ENCODE measurements at regions not wholly inside any gene's neighbourhood (a gene's known extent, or its start where the extent isn't known, plus 50 kb on each side); places are given as distances from the start of the nearest gene placed in this dataset.

DNA sequence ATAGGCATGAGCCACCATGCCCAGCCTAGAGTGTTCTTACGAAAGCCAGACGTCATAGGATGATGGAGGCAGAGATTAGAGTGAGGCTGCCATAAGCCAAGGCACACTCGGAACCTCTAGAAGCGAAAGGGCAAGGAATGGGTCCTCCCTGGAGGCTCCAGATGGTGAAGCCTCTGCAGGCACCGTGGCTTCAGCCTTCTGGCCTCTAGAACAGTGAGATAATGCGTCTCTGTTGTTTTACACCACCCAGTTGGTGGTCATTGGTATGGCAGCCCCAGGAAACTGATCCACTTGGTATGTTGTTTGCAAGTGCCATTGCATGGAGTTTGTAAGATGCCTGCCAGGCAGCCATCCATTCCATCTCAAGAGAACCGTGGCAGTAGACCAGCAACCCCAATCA lies 791.0 kb downstream of the TBC1D22A start:
- no peak for ATAC-seq (ENCODE audit: poor library complexity)
- intact Hi-C loops (cut with DNase I), result no loop called here
- DNase-seq, result no peak

DNA sequence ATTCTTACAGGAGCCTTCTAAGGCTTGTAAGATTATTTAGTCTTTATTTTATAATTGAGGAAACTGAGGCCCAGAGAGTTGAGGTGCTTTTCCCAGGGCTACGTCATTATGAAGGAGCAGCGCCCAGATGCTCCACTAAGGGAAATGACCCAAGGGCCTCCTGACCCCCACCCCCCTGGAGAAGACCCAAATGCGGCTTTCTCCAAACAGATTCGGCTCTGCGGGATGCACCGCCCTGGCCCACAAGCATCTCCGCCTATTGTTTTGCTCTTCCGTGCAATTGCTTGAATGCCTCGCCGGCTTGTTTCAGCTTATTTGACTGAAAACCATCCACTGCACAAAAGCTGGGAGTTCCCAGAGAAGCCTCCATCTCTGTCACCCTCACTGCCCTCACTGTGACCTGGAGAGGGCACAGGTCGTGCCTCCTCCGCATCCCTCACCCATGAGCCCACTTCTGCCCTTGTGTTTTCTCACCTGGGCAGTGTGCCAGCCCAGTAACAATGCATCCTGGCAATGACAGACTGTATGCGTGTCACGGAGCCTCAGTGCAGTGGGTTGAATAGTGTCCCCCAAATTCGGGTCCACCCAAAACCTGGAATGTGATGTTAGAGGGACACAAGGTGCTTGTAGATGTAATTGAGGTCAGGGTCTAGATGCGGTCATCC lies 790.2 kb downstream of the TBC1D22A start:
- ATAC-seq (ENCODE audit: poor library complexity), result no peak
- intact Hi-C loops (cut with DNase I), result no loop called here
- DNase-seq, result no peak

DNA sequence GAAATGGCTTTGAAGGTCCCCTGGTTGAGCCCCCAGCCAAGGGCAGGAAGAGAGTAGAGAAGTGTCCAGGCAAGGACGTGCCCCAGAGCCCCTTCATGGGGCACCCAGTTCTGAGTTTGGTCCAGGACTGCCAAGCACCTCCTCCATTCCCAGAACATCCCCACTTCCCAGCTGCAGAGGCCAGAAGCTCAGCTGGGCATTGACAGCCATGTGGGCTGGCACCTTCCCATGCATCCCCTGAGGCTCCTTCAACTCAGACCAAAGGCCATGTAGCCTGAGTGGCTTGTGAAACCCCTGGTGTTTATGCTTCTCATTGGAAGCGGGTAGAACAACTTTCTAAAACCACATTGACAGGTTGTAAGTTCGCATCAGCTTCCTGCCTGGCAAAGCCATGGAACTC lies 789.6 kb downstream of the TBC1D22A start:
- intact Hi-C loops (cut with DNase I), result no loop called here
- DNase-seq, result no peak
- ATAC-seq (ENCODE audit: poor library complexity), result no peak

DNA sequence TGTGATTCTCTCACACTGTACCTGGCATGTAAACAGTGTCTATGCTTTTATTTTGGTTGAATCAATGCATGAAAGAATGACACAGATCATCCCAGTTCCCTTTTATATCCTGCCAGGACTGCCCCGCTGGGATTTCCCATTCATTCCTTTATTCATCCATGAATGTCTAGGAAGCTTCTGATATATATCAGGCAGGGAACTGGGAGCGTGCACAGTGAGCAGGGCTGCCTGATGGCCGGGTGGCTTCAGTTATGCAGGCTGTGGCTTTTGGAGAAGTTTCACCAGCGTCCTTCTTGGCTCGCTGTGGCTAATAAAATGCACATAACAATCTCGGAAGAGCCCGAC lies 789.0 kb downstream of the TBC1D22A start:
- no peak for DNase-seq
- intact Hi-C loops (cut with DNase I), result no loop called here
- ATAC-seq (ENCODE audit: poor library complexity), result no peak

DNA sequence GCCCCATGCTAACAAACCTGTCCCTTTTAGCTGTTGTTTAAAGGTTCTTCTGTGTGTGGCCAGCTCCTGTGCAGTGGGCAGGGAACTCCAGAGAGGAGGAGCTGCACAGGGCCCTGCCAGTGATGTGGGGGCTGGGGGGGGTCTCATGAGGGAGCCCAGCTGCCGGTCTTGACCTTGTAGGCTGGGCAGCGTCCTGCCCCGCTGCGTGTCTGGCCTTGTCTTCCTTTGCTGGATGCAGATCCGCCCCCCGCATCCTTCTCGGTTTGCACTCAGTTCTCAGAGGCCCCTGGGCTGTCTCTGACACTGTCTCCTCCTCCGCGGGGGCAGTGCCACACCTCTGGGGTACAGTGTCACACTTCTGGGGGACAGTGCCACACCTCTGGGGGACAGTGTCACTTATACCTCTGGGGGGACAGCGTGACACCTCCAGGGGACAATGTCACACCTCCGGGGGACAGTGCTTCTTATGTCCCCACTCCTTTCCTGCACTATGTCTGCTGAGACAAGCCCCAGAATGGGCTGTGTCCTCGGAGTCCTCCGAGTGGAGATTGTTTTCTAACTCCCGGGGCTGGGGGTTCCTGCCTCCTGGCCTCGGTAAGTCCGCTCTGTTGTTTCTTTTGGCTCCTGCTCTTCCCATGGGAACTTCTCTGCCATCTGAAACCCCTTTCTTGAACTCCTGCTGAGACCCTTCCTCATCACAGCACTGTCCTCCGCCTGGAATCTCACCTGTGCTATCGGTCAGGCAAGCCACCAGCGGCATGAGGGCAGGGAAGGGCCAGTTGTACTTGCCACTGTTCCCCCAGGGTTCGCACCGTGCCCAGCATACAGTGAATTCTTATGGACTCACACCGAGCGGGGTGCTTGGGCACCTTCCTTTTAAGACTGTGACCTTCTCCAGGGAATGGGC lies 788.3 kb downstream of the TBC1D22A start:
- ATAC-seq (ENCODE audit: poor library complexity) (no peak), DNase-seq (no peak)
- intact Hi-C loops (cut with DNase I), result no loop called here

DNA sequence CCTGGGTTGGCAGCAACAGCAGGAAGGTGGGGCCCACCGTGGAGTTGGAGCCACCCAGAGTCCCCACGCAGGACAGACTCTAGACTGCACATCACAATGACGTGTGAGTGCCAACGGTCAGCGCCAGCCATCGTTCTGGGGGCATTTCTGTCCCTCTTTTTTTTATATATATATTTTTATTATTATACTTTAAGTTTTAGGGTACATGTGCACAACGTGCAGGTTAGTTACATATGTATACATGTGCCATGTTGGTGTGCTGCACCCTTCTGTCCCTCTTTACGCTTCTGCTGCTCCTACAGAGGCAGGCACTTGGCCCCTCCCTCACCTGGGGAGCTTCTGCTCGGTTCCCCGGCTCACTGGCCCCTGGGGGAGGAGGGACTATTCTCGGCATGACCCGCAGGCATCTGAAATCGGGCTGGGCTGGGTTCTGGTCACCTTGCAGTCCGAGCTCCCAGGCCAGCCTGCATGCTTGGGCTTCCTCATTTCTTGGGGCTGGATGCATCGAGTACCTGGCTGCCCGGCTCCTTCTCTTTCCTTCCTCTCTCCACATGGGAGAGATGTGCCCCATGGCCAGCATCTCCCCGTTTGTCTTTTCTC lies 787.4 kb downstream of the TBC1D22A start:
- intact Hi-C loops (cut with DNase I), result no loop called here
- ATAC-seq (ENCODE audit: poor library complexity) (no peak), DNase-seq (no peak)

DNA sequence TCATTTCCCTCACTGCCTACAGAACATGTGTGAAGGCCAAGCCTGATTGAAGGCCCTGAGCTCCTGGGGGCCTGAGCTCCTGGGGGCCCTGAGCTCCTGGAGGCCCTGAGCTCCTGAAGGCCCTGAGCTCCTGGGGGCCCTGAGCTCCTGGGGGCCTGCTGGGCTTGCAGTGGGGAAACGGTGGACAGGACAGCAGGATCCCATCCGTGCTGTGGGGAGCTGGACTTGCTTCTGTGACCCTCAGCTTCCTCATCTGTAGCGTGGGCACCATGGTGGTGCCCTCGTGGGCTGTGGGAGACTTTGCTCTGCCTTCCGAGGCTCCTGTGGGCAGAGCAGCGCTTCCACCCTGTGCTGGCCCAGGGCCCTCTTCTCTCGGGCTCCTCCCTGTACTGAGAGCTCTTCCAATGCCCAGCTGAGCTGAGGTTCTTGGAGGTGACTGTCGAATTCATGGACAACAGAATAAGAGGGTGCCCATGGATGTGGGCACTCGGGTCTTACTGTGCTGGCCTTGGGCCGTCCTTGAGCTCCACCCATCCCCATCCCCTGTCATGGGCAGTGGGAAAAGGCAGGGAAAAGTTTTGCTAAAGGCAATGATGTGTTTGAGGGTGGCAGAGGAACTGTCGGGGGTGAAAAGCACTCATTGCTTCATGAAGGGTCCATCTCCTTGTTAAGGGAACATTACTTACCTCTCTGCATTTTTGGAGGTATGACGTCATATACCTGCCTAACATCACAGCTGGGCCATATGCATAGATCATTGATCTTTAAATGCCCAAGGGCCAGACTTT lies 786.7 kb downstream of the TBC1D22A start:
- intact Hi-C loops (cut with DNase I), result no loop called here
- no peak for ATAC-seq (ENCODE audit: poor library complexity)
- DNase-seq, result no peak

DNA sequence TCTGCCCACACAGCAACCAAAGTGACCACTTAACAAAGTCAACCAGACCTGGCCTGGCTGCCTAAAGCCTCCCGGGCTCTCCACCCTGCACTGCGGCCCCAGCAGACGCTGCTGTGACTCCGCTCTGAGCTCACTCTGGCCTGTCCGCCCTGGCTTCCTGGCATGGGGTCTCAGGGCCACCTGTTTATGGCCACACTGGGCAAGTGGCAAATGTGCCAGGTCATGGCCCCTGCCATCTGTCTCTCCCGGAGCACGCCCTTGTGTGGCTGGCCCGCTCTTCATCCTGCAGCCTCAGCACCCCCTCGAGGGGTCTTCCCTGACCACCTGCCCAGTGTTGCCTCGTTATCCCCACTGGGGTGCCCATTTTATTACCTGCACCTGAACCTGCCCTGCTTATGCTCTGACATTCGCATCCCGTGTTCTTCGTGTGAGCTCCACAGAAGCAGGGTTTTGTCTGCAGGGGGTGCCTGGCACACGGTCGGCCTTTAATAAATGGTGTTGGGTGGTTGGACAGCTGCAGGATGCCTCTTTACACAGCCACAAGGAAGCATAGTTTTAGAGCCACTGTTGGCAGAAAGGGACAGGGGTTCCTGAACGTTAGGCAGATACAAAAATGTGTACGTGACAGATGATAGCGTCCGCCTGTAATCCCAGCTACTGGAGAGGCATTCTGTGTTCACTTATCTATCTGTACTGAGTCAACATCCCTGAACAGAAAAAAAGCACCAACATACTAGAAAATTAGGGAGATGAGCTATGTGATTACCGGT lies 785.6 kb downstream of the TBC1D22A start:
- intact Hi-C loops (cut with DNase I), result no loop called here
- DNase-seq (no peak), ATAC-seq (ENCODE audit: poor library complexity) (no peak)

DNA sequence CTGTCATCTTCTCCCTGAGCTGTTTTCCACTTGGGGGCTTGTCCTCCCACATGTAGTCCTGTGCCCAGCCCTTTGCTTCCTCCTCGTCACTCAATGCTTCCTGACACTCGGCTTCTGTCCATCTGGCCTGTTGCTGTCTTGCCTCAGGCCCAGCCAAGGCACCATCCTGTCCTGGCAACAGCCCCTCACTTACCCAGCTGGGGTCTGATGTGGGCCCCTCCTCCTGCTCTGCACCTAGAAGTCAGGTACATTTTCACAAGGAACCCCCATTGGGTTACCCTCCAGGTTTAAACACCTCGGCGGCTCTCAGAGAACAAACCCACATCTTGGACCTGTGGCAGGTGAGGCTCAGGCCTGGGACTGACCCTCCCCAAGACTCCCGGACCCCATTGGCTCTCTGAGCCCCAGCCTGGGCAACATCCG lies 784.8 kb downstream of the TBC1D22A start:
- intact Hi-C loops (cut with DNase I), result no loop called here
- ATAC-seq (ENCODE audit: poor library complexity), result no peak

DNA sequence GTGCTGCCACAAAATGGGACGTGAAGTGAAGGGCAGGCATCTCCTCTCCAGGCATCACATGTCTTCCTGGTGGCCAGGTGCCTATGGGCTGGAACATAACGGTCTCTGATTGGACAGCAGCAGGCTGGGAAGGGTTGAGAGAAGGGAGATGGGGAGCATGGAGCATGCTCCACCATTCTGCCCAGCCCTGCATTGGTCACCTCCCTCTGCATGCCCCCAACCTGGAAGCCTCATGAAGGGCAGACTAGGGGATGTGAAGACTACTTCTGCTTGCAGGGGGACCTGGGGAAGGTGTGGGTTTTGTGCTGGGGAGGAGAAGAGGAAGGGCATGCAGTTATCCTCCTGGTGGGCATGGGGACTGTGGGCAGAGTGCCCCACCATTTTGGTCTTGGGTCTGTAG lies 782.2 kb downstream of the TBC1D22A start:
- intact Hi-C loops (cut with DNase I), result no loop called here
- DNase-seq (no peak), ATAC-seq (ENCODE audit: poor library complexity) (no peak)

More for the DNA sequence above, 784.8 kb downstream of the TBC1D22A start:
- DNase-seq, result no peak

DNA sequence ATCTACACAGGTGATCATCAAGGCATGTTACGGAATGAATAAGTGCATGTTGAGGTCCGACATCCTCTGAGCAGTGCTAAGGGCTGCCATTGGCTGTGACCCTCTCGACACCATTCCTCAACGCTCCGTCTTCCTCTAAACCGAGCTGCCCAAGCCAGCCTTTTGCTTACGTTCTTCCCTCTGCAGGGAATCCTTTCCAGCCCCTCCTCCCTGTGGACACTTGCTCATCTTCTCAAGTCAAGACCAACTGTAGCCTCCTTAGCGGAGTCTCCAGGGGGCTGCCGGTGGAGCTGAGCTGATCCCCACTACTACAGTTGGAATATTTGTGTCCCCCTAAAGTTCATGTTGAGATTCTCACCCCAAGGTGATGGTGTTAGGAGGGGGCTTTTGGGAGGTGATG lies 781.0 kb downstream of the TBC1D22A start:
- DNase-seq (no peak), ATAC-seq (ENCODE audit: poor library complexity) (no peak)
- intact Hi-C loops (cut with DNase I), result no loop called here

DNA sequence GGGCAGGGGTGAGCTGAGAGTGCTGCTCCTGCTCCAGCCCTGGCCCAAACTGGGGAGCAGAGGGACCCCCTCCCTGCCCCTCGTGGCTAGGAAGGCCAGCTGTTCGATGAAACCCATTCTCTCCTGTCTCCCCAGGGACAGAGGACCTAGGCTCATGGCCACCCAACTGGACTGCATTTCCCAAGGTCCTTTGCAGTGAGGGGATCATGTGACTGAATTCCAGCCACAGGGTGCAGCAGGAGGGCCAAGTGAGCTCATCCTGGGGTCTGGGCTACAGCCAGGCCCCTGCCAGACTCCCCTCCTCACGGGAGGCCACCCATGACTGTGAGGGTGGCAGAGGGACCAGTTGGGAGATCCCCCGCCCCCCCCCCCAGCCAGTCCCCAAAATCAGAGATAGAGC lies 777.6 kb downstream of the TBC1D22A start:
- DNase-seq, result no peak
- no peak for ATAC-seq (ENCODE audit: poor library complexity)
- intact Hi-C loops (cut with DNase I), result no loop called here

DNA sequence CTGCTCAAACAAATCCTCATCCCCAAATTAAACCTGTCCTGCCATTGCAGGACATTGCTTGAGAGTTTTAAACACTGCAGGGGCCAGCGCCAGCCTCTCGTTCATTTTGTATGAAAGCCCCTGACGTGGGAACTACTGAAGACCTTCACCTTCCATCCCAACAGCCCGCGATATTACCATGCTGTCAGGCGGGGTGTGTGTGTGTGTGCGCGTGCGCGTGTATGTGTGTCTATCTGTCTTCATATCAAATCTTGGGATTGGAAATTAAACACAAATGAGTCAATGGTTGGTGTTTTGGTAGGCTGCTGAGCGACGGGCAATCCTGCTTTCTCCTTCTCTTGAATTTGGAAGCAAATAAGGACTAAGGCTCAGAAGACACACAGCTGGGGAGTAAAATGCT lies 776.9 kb downstream of the TBC1D22A start:
- no peak for ATAC-seq (ENCODE audit: poor library complexity)
- no peak for DNase-seq
- intact Hi-C loops (cut with DNase I), result no loop called here

DNA sequence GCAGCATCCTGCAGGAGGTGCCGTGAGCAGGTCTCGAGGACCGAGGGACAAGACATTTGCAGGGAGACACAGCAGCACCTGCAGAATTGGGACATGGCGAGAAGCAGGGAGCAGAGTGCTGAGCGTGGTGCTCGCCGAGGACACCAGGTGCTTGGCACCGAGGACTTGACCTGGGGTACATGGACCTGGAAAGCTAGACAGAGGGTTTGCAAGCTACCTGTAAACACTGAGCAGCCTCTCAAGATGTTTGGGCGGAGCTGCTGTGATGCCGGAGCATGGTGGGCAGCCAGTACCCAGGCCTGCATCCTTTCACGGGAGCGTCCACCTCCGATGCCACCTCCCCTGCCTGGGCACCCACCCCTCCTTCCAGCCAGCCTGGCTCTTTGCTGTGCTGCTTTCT lies 773.2 kb downstream of the TBC1D22A start:
- no peak for ATAC-seq (ENCODE audit: poor library complexity)
- no peak for DNase-seq
- intact Hi-C loops (cut with DNase I), result no loop called here

DNA sequence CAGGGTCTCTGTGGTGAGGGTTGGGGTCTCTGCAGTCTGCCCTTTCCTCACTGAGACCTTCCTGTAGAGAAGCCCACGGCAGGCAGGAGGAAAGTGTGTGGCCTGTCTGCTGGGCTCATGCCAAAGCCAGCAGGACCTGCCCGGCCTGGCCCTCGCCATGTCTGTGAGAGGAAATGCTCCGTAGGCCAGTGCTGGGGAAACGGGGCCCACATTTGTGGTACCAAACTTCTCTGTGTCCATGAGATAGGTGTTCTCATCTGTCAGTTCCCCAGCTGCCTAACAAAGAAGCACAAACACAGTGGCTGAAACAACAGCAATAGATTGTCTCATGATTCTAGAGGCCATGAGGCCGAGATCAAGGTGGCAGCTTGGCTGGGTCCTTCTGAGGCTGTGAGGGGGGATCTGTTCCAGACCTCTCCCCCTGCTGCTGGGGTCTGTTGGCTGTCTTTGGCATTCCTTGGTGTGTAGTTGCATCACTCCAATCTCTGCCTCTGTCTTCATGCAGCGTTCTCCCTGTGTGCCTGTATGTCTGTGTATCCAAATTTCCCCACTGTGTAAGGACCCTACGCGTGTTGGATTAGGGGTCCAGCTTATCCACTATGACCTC lies 772.5 kb downstream of the TBC1D22A start:
- intact Hi-C loops (cut with DNase I), result no loop called here
- ATAC-seq (ENCODE audit: poor library complexity) (no peak), DNase-seq (no peak)

DNA sequence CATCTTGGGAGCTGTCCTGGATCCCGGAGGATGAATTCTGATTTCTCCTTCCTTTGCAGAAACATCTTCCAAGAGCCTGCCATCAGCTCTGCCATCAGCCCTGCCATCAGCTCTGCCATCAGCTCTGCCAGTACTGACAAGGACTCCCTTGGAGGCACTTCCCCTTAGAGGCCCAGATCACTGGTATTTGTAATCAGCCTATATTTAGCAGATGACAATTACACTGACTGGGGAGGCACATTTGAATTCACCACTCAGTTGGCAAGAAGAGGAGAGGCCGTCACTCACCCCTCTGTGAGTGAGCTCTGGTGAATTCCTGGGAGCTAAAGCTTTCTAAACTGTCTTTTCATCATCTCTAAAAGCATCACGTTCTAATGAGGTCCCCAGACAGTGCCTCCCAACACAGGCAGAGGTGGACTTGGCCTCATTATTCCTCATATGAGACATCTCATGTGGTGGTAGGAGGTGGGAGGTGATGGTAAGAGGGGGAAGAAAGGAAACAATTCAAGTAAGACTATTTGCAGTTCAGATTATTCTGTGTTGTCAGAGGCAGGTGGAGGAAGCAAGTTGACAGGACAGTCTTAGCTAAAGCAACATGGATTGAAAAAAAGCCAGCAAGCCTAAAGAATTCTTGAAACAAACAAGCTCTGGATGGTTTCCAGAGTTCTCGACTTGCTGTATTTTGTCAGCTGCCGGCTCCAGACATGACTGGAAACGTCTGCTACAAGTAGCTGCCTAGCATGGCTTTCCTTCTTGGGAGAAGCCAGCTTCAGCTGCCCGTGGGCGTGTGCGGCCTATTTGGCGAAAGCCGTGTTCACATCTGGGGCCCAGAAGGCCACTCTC lies 771.7 kb downstream of the TBC1D22A start:
- no peak for ATAC-seq (ENCODE audit: poor library complexity)

DNA sequence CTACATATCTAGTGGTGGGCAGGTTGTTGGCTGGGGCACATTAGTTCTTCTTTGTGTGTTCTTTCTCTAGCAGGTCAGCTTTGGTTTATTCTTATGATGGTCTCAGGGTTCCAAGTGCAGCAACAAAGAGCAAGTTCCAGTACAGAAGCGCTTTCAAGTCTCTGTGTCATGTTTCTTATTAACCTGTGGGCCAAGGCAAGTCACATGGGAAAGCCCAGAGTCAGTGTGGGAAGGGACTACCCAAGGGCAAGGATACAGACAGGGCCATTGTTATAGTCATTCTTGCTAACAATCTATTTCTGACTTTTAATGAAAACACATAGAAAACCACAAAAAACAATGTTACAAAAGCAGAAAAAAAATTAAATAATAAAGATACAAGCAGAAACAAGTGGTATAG lies 754.6 kb downstream of the TBC1D22A start:
- no peak for DNase-seq
- ATAC-seq (ENCODE audit: poor library complexity), result no peak
- intact Hi-C loops (cut with DNase I), result no loop called here

More for the DNA sequence above, 771.7 kb downstream of the TBC1D22A start:
- no peak for DNase-seq
- intact Hi-C loops (cut with DNase I), result no loop called here
